HG03139 (cell line): ENCODE measurements at regions not wholly inside any gene's neighbourhood (a gene's known extent, or its start where the extent isn't known, plus 50 kb on each side); places are given as distances from the start of the nearest gene placed in this dataset.

Source experiments
- ATAC-seq: cut with Tn5 transposase; IDR thresholded peaks from one replicate; pipeline ENCODE4 v1.9.1; 2021; ENCODE audit not compliant: unreplicated experiment

DNA sequence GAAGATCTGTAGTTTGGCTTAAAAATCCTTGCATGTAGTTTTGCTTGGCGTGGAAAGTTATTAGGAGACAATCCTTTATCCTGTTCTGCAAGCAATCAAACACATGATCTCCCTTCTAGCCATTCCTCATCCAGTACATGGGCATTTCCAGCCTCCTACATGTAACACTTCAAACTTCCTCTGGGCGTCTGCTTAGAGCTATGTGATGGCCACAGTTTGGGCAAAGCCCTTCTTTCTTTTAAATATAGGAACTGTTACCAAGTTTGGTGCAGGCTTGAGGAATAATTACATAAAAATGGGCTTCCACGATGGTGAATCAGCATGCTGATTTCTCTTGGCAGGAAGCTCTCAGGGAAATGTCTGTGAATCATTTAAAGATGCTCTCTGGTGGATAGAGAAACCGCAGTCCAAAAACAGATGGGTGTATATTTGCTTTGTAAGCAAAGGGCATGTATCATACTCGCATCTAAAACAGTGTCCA is 176.9 kb upstream of the FMN2 start:
- ATAC-seq = no peak

DNA sequence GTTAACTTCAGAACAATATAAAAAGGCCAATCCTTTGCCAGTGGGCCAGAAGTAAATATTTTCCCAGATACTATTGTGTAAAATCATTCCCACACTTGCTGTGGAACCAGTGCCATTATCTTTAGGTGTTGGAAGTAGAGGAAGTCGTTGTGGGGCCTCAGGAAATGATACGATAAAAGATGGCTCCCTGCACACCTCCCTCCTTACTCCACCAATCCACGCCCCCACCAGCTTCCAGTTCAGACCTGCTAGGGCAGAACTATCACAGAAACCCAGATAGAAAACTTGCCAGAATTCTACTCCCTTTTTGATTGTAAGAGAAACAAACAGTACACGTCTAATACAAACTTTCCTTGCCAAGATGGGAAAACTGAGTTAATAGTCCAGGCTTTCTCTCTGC is 173.0 kb upstream of the FMN2 start:
- no peak for ATAC-seq

DNA sequence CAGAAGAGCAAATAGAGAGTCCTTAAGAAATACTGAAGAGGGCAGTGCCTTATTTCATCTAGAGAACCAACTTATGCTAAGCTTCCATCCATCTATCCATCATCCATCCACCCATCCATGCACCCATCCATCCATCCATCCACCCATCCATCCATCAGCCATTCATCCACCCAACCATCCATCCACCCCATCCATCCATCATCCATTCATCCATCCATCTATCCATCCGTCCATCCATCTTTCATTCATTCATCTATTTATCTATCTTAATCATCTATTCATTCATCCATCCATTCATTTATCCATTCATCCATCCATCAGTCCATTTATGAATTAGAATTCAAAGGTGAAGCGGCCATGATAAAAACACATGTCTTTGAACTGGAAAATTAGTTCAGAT is 171.5 kb upstream of the FMN2 start:
- ATAC-seq = no peak

DNA sequence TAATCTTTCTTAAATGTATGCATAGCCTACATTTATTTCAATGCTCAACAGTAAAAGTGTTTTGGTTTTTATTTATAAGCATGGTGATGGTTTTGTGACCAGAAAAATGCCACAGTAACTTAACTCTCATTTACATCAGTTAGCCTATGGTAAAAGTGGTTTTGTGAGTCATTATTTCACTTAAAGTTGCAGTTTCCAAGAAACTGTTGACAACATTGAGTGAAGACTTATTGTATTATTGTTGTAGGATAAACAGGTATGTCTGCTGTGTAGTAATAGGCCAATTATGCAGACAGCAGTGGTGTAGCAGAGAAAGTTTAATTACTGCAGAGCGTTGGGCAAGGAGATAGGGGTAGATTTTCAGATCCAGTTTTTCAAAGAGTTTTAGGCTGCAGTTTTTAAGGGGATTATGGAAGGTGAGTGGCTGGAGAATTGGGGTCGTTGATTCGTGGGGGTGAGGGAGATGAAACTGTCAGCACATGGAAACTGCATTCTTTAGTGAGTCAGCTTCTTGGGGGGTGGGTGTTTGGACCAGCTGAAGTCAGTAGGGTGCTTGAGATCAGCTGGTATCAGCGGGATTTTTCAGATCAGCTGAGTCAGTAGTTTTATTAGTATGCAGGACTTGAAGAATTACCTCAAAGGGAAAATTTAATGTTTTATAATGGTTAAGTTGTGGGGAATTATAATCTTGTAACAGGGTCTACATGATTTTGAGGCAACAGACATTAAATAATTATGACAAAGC is 168.7 kb upstream of the FMN2 start:
- ATAC-seq = no peak

DNA sequence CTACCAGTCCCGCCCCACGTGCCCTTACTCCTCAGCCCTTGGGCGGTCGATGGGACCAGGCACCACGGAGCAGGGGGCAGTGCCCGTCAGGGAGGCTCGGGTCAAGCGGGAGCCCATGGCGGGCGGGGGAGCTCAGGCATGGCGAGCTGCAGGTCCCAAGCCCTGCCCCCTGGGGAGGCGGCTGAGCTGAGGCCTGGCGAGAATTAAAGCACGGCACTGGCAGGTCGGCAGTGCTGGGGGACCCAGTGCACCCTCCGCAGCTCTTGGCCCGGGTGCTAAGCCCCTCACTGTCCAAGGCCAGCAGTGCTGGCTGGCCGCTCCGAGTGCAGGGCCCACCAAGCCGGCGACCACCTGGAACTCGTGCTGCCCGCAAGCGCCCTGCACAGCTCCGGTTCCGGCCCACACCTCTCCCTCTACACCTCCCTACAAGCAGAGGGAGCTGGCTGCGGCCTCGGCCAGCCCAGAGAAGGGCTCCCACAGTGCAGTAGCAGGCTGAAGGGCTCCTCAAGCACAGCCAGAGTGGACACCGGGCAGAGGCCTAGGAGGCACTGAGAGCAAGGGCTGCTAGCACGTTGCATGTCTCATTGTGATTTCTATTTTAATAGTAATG is 166.8 kb upstream of the FMN2 start:
- ATAC-seq = no peak

DNA sequence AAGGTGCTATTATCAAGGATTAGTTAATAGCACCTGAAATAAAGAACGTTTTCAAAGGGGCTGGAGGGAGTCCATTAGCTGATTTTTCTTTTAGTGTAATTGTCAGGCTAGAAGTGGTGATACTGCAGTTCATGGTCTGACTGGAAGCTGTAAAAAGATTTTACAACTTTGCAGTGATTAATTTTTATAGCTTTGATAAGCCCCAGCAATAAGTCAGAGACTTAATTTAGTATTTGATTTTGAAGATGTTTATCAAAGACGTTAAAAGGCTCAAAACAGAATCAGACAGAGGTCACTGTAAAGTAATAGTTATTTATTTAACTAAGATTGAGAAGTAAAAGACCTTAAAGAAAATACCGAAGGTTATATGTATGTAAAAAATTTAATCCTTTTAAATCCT is 165.5 kb upstream of the FMN2 start:
- ATAC-seq = no peak

DNA sequence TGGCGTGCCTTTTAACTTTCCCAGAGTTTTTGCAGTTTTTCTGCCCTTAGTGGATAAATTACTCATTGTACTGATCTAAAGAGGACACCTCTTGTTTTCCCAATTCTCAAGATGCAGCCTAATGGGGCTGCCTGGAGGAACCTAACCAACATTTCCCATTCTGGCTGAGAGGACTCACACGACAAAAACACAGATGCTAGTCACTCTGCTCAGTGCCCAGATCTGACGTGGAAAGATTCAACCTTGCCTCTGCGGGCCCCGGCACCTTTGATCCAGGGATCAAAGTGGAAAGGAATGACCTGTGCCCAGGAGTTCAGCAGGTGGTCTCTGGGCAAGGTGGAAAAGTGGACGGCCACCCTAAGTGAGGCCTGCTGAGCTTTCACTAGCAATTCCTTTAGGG is 162.4 kb upstream of the FMN2 start:
- no peak for ATAC-seq

DNA sequence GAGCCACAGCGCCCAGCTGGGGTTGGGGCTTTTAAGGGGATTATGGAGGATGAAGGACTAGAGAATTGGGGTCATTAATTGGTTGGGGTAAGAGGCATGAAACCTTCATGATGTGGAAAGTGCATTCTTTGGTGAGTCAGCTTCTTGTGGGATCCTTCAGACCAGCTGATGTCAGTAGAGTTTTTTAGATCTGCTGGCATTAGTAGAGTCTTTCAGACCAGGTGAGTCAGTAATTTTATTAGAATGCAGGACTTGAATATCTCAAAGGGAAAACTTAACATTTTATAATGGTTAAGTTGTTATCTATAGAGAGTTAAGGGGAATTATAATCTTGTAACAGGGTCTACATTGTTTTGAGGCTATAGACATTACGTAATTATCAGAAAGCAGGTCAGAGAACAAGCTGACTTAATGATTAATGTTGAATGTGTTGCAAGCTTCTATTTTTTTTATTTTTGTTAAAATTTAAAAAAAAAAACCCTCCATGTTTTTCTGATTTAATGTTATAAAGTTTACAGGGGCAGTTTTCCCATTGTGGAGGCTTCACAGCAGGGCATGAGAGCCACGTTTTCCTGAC is 160.9 kb upstream of the FMN2 start:
- ATAC-seq = no peak

DNA sequence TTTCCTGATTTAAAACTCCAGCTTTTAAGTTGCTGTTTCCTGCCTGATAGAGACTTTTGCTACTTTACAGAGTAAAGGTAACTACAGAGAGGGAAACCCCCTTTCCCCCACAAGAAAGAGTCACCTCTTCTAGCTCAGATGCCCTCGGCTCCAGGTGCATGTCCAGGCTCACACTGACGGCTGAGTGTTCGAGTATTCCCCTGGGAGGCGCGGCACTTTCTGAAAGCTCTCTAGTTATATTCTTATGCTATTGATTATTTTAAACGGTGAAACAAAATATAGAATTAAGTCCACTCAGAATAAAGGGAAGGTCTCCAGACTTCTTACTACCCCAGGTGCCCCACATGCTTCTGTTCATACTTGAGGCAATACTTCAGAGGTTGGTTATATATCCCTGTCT is 160.3 kb upstream of the FMN2 start:
- ATAC-seq = no peak

DNA sequence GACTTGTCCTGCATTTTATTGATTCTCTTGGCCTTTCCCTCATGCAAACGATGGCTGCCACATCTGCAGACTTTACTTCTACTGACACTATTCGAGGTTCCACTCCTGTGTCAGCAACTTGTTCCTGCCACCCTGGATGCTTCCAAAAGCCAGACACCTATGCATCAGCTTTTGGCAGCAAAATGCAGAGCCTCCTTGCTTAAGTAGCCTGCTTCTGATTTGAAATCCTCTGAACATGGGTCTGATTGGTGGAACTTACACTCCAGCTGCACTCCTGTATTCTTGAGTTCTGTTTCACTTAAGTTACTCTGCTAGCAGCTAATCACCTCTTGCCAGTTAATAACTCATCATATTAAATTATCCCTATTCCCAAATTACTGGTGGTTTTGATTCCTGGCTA is 152.1 kb upstream of the FMN2 start:
- ATAC-seq = no peak

DNA sequence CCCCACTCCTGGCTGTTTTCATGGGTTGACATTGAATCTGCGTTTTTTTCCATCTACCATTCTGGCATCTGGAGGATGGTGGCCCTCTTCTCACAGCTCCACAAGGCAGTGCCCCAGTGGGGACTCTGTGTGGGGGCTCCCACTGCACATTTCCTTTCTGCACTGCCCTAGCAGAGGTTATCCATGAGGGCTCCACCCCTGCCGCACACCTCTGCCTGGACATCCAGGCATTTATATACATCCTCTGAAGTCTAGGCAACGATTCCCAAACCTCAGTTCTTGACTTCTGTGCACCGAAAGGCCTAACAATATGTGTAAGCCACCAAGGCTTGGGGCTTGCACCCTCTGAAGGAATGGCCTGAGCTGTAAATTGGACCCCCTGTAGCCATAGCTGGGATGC is 147.9 kb upstream of the FMN2 start:
- no peak for ATAC-seq

DNA sequence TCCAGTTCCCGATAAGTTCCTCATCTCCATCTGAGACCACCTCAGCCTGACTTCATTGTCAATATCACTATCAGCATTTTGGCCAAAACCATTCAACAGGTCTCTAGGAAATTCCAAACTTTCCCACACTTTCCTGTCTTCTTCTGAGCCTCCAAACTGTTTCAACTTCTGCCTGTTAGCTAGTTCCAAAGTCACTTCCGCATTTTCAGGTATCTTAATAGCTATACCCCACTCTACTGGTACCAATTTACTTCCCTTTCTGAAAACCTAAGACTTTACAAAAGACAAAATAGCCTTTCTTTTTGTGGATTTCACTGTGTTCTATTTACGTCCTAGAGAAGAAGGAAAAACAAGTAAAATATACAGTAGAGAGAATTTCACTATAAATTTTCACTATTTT is 147.0 kb upstream of the FMN2 start:
- ATAC-seq = no peak

DNA sequence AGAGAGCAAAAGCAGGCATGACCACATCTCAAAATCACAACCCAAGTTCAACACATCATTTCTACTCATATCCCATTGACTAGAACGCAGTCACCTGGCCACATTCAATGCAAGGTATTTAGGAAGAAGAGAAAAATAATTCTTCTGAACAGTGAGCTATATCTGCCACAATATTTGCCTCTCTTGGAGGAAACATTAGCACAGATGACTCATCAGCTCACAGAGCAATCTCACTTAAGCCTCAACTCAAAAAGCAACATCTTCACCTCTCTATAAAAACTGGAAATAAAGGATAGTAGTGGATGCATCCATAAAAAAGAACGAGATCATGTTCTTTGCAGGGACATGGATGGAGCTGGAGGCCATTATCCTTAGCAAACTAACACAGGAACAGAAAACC is 143.9 kb upstream of the FMN2 start:
- ATAC-seq = no peak

DNA sequence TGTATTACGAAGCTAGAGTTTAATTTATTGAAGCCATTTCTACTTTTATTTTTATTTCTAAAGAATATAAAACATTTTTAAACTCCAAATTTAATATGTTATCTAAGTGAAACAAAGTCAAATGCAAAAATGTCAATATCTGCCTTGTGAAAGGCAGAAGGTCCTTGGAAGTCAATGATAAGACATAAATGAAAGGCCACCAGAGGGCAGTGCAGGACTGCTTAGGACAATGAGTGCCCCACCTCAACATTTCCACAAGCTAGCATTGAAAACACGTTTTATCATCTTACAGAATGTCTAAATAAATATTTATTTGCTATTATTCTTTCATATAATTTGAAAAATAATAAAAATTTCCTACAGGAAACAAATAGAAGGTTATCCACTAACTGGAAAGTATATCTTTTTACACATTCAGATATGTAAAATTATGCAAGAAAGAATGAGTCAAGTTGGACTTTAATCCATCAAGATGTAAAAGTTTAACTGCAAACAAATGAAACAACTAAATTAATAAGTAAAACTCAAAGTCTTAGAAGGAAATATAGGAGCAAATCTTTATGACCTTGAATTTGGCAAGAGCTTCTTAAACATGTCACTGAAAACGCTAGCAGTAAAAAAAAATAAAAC is 140.1 kb upstream of the FMN2 start:
- ATAC-seq = no peak

DNA sequence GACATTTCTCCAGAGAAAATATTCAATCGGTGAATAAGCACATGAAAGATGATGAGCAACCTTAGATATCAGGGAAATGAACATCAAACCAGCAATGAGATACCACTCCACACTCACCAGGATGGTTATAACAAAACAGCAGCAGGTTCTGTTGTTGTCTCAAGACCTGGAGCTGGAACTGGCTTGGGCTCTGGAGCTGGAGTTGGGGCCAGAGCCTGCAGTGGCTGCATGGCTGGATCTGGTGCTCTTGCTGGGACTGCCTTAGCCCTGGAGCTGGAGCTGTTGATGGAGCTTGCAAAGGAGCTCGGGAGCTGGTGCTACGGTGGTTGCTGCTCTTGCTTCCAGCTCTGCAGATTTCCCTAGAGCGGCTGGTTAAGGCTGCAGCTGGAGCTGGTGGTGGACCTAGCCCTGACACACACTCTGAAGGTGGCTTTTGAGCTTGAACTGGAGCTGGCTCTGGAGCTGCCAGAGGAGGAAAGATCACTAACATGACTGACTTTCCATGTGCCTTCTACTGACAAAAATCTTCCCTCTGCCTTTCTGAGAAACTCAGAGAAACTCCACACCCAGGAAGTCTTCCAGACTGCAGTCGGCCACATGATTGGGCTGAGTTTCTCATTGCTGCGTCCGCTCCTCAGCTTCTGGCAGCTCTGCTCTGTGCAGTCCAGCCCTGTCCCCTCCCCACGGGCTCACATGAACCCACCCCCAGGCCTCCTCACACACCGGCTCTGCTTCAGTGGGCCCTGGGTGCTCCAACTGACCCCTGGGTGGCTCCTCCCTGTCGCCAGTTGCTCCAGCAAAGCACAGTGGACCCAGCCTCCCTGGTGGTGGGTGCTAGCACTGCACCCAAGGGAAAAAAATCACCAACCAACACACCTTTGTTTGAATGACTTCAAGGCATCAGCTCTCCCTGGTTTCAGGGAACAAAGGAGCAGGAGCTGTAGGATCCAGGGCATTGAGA is 139.1 kb upstream of the FMN2 start:
- no peak for ATAC-seq

DNA sequence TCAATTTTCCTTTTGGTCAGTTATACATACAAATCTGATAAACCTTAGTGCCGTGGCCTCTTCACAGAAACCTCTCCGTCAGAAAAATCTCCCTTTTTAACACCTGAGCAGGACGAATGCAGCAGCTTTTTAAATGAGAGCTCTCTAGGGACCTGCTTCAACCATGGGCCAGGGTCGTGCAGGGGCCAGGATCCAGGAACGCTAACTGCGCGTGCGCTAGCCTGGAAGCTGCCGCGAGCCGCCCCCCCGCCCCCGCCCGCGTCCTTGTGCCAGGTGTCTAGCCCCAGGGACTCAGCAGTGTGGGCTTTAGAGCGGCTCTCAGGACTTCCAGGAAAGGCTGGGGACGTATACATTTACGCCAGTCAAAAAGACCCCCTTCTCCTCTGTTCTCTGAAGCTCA is 136.8 kb upstream of the FMN2 start:
- ATAC-seq = no peak

DNA sequence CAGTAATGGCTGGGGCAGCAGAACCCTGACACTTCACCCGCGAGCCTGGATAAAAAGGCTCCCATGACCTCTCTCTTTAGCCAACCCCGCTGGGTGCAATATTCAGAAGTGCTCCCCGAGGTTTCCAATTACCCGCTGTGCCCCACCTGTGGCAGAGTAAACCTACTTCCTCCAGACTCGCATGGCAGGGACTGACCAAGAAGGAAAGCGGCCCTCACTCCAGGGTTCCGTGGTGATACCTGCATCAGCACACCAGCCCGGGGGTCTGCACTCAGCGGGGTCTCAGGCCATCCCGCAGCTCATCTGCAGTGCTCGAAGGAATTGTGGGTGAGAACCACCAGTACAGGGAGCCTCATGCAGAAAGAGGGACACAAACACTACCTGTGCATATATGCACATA is 136.3 kb upstream of the FMN2 start:
- ATAC-seq = no peak

DNA sequence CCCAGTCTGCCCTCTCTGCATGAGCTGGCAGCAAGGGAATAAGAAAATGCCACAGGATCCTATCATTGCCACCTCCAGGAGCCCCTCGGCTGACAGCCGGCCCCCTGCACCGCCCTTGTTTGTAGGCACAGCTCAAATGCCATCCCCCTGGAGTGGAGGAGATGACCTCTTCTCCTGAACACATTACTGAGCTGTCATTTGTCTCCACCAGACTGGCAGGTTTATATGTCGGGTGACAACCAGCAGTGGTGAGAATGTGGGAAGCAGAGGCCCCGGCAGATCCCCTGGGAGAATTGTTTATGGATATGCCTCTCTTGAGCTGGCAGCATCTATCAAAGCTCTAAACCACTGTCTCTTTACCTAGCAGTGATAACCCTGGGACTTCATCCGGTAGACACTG is 135.4 kb upstream of the FMN2 start:
- ATAC-seq = no peak

DNA sequence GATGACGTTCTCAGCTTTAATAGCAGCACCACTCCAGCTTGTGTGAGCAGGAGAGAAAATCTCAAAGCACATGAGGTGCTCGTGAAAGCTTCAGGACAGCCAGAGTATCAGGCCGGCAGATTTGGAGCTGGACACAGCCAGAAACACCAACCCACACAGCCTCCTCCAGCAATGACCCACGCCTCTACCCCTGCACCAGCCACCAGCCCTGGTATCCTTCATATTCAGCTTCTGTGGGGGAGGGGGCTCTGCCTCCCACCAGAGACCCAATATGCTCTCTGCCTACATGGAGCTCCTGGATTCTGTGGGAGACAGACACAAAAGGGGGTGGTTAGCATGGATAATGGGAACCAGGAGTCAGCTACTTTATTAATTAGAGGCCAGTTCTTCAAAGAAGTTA is 133.6 kb upstream of the FMN2 start:
- ATAC-seq = no peak

DNA sequence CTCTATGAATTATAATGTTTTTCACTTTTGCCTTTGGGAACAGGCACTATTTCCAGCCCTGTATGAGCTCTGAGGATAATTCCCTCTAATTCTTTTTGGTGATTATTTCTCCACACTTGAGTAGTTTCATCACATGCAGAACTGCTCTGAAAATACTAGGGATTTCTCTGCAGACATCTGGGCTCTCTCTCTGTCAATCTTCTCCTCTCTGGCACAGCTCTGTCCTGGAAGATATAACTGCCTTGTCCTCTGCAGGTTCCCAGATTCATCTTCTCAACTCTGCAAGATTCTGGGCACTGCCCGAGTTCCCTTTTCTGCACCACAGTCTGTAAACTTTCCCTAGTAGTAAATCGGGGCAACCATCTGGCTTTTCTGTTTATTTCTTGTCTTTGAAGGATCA is 131.3 kb upstream of the FMN2 start:
- ATAC-seq = no peak

DNA sequence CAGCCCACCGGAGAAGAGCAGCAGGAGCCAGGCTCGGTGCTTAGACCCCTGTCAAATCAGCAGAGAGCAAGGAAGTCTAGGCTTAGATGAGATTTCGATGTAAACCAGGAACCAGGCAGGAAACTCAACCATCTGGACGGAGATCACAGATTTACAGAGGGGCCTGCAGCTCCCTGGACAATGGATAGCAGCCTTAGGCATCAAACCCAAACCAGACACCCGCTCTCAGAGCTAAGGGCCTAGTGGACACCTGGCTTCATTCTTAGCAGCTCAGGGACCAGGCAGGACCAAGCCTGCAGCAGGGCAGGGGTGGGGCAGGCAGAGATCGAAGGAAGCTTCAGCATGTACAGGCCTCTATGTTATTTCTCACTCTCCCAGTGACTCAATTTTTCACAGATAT is 127.8 kb upstream of the FMN2 start:
- no peak for ATAC-seq
